SH-SY5Y (cell line): ENCODE measurements at regions not wholly inside any gene's neighbourhood (a gene's known extent, or its start where the extent isn't known, plus 50 kb on each side); places are given as distances from the start of the nearest gene placed in this dataset.

Experiments
- GATA2 ChIP-seq: IDR thresholded peaks from 2 replicates; pipeline ENCODE4 v1.6.1; 2011; ENCODE audit warnings: mild to moderate bottlenecking, low read depth, low read length
- GATA3 ChIP-seq: IDR thresholded peaks from 2 replicates; pipeline ENCODE4 v1.6.1; 2011; ENCODE audit warnings: low read depth, mild to moderate bottlenecking, low read length, moderate library complexity

DNA sequence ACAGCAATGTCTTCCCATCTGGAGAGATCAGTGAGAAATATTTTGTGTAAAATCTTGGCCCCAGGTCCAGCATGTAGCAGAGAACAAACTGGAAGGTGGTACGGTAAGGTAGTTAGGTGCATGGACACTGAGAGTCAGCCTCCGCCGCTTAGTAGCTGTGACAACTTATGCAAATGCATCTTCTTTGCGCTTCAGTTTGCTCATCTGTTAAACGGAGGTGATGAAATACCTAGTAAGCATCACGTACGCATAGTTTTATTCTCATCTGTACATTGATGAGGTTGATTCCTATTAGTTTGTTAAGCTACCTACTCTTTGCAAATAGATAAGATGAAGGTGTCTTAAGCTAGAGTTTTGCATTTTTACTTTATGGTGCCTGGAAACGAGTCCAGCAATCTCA, 80.0 kb upstream of the MSX1 start:
- no peak for TF ChIP-seq GATA2
- TF ChIP-seq GATA3 = no peak
